Large intestine (tissue), 3 donors: ENCODE measurements at regions not wholly inside any gene's neighbourhood (a gene's known extent, or its start where the extent isn't known, plus 50 kb on each side); places are given as distances from the start of the nearest gene placed in this dataset.

Experiments
- DNase-seq, 2 donors: peaks; one replicate each; pipeline versions ENCODE4 v3.0.0 to v3.0.0-alpha.2; 2013
- H3K27ac ChIP-seq: one replicate; pipeline ENCODE4 v1.5.1; 2013; ENCODE audit warnings: low read length
- H3K27me3 ChIP-seq: 2 replicates; pipeline ENCODE4 v1.6.1; 2013; ENCODE audit warnings: low read length; ENCODE audit not compliant: control insufficient read depth, insufficient read depth
- H3K36me3 ChIP-seq: 2 replicates; pipeline ENCODE4 v1.6.1; 2013; ENCODE audit warnings: low read length; ENCODE audit not compliant: control insufficient read depth, insufficient read depth
- H3K4me1 ChIP-seq: one replicate; pipeline ENCODE4 v1.6.1; 2013; ENCODE audit warnings: low read length; ENCODE audit not compliant: control insufficient read depth, insufficient read depth
- H3K4me3 ChIP-seq: one replicate; pipeline ENCODE4 v1.5.1; 2013; ENCODE audit warnings: low read length
- H3K9me3 ChIP-seq: one replicate; pipeline ENCODE4 v1.6.1; 2013; ENCODE audit warnings: mild to moderate bottlenecking, low read depth, low read length, moderate library complexity; ENCODE audit not compliant: control insufficient read depth
- WGBS: methylation state at CpG from one replicate; pipeline ENCODE4 v1.1.5; 2013; ENCODE audit warnings: low lambda C conversion rate; ENCODE audit not compliant: insufficient coverage; 5-methylcytosine and 5-hydroxymethylcytosine counted together

DNA sequence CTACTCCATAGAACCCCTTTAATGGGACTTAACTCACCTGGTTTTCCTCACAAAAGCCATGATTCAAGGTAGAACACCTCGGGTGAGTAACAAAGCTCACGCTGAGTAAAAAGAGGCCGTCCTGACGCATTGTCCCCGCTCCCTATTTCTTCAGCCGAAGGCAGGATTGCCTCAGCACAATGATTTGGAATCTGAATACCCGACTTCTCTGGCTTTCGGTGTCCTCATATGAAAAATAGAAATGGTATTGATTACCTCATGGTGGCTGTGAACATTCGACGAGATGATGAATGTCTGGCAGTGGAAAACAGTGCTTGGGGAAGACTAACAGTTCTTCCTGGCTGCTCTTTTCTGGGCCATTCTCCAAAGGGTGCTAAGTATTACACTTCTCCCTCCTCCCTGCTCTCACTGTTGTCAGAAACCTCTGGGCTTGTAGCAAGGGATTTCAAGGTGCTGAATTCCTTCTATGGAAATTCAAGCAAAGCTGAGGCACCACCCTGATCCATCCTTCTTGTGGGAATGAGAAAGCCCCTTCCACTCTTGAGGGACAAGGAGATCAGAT lies 148.3 kb downstream of the C1orf94 start:
- no CpG with 5 or more reads among the region's 10 CpGs for WGBS
- H3K27ac ChIP-seq, result no peak overlapping the region

DNA sequence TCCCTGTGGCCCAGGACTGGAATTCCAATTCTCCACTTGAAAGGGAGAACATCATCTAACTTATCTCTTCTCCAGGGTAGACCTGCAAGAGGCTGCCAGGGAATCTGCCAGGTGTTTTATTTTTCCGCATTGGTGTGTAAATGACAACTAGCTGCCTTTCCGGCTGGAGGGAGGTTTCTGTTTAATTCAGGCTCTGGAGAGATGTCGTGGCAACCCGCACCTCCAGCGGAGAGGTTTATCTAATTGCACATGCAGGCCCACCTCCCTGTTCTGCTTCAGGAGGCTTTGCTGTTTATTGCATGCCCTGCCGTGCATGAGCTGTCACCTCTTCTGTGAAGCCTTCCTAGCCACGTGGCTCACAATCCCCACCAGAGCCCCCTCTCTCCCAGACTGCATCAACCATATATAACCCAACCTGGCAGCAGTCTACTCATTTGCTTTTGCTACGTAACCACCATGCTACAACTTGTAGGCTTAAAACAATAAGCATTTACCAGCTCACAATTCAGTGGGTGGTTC lies 151.6 kb downstream of the C1orf94 start:
- H3K27ac ChIP-seq, result no peak overlapping the region
- no peaks in the 10 kb centered on the region for H3K36me3 ChIP-seq
- H3K27me3 ChIP-seq, result no peaks in the 10 kb centered on the region
- no CpG with 5 or more reads among the region's 8 CpGs for WGBS
- DNase-seq, result no peak
- H3K9me3 ChIP-seq, result no peaks in the 10 kb centered on the region
- no peaks in the 10 kb centered on the region for H3K4me1 ChIP-seq
- no peak overlapping the region for H3K4me3 ChIP-seq

More for the DNA sequence above, 148.3 kb downstream of the C1orf94 start:
- Histone ChIP-seq H3K9me3 (no peaks in the 10 kb centered on the region), H3K27me3 (no peaks in the 10 kb centered on the region), H3K36me3 (no peaks in the 10 kb centered on the region), H3K4me1 (no peaks in the 10 kb centered on the region), H3K4me3 (no peak overlapping the region)
- DNase-seq, result no peak

DNA sequence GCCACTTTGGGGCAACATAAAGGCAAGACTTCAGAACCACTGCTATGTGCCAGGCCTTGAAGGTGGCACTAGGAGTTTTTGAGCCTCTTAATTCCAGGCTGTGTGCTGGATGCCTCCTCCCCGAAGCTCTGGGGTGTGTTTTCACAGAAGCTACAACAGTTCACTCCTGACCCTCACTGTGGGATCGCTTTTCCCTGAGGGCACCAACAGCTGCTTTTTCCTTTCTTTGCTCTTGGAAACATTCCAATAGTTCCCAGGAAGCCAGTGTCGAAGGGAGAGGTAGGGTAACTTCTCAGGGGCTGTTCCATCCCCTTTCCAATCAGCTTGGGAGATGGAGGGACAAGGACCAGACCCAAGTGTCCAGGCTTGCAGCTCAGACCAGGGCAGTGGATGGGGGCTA lies 153.4 kb downstream of the C1orf94 start:
- H3K27ac ChIP-seq, result no peak overlapping the region
- no peaks in the 10 kb centered on the region for H3K36me3 ChIP-seq
- DNase-seq, result no peak
- H3K4me1 ChIP-seq, result no peaks in the 10 kb centered on the region
- no peak overlapping the region for H3K4me3 ChIP-seq
- no CpG with 5 or more reads among the region's 3 CpGs for WGBS
- no peaks in the 10 kb centered on the region for H3K9me3 ChIP-seq
- H3K27me3 ChIP-seq, result no peaks in the 10 kb centered on the region

DNA sequence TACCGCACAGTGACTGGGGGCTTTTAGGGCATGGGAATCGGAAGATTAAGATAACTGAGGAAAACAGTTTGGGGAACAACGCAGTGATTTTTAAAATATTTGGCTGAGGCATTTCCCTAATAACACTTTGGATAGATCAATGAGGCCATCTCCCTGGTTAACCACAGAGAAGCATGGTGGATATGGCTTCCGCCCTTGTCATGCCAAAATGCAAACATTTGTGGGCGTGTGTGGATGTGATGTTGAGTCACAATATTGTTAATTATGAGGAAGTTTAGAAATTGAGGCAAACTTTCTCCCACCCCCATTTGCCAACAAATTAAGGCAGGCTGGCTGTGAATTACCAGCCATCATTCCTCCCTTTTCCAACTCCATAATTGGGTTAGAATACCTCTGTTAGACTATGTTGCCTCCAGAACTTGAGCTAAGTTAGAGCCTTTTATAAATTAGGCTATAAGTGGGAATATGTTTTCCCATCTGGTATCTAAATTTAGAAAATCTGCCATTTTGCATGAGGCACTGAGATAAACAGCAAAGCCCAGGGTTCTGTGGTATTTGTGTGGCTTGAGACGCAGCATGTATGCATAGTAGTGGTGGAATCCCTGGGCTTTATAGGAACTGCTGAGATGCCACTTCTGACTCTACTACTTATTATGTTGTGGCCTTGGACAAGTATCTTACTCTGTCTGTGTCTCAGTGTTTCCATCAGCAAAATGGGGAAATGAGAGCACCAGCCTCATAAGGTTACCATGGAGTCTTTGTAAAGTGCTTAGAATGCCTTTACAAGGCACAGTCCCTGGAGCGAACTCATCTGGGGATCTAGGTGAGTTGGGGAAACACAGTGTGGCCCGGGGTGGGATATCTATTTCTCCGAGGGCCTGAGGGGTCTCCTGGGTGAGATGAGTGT lies 154.6 kb downstream of the C1orf94 start:
- 100% methylated on average over 1 of the region's 9 CpGs for WGBS
- no peaks in the 10 kb centered on the region for H3K27me3 ChIP-seq
- H3K4me1 ChIP-seq, result no peaks in the 10 kb centered on the region
- H3K9me3 ChIP-seq, result no peaks in the 10 kb centered on the region
- H3K27ac ChIP-seq, result no peak overlapping the region
- no peaks in the 10 kb centered on the region for H3K36me3 ChIP-seq
- H3K4me3 ChIP-seq, result no peak overlapping the region
- DNase-seq, result no peak

DNA sequence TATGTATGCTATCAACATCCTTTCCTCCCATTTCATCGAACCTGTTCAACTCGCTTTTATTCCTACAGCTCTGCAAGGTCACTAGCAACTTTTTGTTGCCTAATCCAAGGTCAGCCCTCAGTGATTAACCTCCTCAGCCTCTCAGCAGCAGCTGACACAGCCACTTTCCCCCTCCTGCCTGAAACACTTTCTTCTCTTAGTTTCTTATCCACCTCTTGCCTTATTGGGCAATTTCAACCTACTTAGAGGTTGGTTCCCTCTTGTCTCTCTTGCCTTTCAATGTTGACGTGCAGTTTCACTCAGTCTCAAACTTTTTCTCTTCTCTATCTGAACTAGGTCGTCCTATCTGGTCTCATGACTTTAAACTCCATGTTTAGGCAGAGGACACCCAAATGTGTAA lies 156.3 kb downstream of the C1orf94 start:
- no peaks in the 10 kb centered on the region for H3K9me3 ChIP-seq
- no peak overlapping the region for H3K4me3 ChIP-seq
- no peak for DNase-seq
- H3K27me3 ChIP-seq, result no peaks in the 10 kb centered on the region
- no peaks in the 10 kb centered on the region for H3K36me3 ChIP-seq
- no peaks in the 10 kb centered on the region for H3K4me1 ChIP-seq
- 56% methylated on average over 3 of the region's 4 CpGs for WGBS
- H3K27ac ChIP-seq, result no peak overlapping the region

DNA sequence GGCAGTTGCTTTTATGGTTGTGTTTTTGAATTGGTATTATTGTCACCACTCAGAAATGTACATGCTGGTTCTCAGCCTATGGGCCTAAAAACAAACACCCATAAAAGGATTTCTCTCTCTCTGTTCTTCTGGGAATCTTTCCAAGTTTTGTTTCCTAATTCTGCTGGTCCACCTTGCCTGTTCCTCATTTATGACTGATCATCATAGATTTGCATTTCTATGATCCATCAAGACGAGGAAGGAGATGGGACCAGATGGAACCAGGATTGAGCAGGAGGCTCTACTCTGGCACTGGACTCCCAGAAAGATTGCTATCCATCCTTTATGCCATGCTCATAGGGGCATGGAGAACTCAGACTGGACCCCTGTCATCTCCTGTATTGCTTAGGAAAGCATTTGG lies 162.2 kb downstream of the C1orf94 start:
- no peaks in the 10 kb centered on the region for H3K36me3 ChIP-seq
- no peak overlapping the region for H3K4me3 ChIP-seq
- DNase-seq, result no peak
- H3K9me3 ChIP-seq, result no peaks in the 10 kb centered on the region
- no CpG with 5 or more reads among the region's 1 CpG for WGBS
- peaks cover 3% of the 10 kb centered on the region for H3K27me3 ChIP-seq
- H3K27ac ChIP-seq, result no peak overlapping the region
- no peaks in the 10 kb centered on the region for H3K4me1 ChIP-seq

DNA sequence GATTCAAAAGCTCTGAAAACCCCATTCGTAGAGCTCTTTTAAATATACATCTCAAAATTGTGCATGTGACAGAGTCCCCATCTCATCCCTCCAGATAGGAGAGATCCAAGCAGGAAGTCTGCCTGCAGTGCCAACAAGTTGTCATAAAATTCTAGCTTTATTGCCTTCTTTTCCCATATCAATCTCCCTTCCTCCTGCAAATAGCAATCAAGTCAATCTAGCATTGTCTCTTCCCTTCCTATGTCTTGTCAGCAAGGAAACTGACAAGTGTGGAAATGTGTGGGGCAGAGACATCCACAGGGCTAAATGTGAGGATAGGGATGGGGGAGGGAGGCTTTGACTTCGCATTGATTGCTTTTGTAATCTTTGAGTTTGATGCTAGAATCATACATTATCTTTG lies 165.2 kb downstream of the C1orf94 start:
- H3K27ac ChIP-seq, result no peak overlapping the region
- 80% methylated on average over 1 of the region's 2 CpGs for WGBS

DNA sequence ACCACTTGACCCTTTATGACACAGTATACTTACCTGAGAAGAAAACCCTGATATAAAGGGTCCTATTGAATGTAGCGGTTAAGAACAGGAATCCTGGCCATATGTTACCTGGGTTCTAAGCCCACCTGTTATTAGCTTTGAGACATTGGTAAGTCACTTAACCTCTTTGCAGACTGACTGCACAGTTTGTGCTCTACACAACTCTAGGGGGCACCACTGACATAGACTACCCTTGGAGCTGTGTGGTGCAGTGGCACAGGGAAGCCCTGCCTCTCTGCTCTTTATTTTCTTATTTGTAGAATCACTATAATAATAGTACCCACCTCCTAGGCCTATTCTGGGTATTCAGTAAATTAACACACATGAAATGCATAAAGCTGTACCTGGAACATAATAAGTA lies 165.6 kb downstream of the C1orf94 start:
- Histone ChIP-seq H3K27me3 (peaks cover 3% of the 10 kb centered on the region), H3K27ac (no peak overlapping the region), H3K36me3 (no peaks in the 10 kb centered on the region), H3K9me3 (no peaks in the 10 kb centered on the region), H3K4me3 (no peak overlapping the region), H3K4me1 (no peaks in the 10 kb centered on the region)
- no peak for DNase-seq
- no CpG with 5 or more reads among the region's 1 CpG for WGBS

More for the DNA sequence above, 165.2 kb downstream of the C1orf94 start:
- Histone ChIP-seq H3K4me1 (no peaks in the 10 kb centered on the region), H3K36me3 (no peaks in the 10 kb centered on the region), H3K4me3 (no peak overlapping the region), H3K9me3 (no peaks in the 10 kb centered on the region), H3K27me3 (peaks cover 3% of the 10 kb centered on the region)
- no peak for DNase-seq

DNA sequence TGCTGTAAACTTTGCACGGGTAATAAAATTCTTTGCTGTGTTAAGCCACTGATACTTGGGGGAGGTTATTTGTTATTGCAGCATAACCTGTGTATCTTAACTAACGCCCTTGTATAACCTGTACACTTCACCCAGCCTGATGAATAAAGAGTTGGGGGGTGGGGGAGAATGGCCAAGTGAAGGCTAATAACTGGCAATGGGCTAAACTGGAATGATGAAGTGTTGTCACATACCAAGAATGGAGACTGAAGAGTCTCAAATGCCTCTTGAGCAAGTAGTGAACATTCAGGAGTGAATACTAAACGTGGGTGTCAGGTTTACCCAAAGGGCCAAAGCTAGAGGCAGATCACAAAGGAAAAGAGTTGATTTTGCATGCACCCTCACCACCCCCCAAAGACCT lies 169.4 kb downstream of the C1orf94 start:
- Histone ChIP-seq H3K4me1 (no peaks in the 10 kb centered on the region), H3K9me3 (no peaks in the 10 kb centered on the region), H3K4me3 (no peak overlapping the region), H3K27me3 (peaks cover 3% of the 10 kb centered on the region), H3K27ac (no peak overlapping the region), H3K36me3 (no peaks in the 10 kb centered on the region)
- WGBS, result no CpG with 5 or more reads among the region's 3 CpGs
- no peak for DNase-seq

DNA sequence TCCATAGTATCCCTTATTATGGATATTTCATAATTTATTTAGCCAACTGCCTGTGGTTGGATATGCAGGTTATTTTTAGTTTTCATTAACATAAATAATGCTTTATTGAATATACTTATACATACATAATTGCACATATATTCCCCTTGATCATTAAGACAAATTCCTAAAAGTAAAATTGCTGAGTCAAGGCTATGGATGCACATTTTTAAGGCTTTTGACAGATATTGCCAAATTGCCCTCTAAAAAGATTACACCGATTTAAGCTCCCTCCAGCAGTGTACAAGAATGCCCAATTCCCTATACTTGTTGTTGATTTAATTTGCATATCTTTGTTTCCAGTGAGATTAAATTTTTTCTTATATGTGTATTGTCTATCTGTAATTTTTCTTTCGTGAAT lies 176.7 kb downstream of the C1orf94 start:
- Histone ChIP-seq H3K27ac (no peak overlapping the region), H3K9me3 (no peaks in the 10 kb centered on the region), H3K4me3 (no peak overlapping the region), H3K36me3 (no peaks in the 10 kb centered on the region), H3K27me3 (no peaks in the 10 kb centered on the region), H3K4me1 (no peaks in the 10 kb centered on the region)
- 88% methylated on average over 1 of the region's 2 CpGs for WGBS
- no peak for DNase-seq
